Mucosa of descending colon (tissue), 3 donors: ENCODE measurements at regions not wholly inside any gene's neighbourhood (a gene's known extent, or its start where the extent isn't known, plus 50 kb on each side); places are given as distances from the start of the nearest gene placed in this dataset.

Experiments
- ATAC-seq: fragments of 200-7000 bp; cut with Tn5 transposase; one replicate; pipeline ENCODE4 v1.9.1; 2020; ENCODE audit warnings: mild to moderate bottlenecking, moderate library complexity
- DNase-seq, 3 donors: peaks; one replicate each; pipeline ENCODE4 v3.0.0-alpha.2; 2020
- H3K36me3 ChIP-seq: fragments of 200-600 bp; one replicate; pipeline ENCODE4 v1.8.0; 2021; ENCODE audit warnings: low read depth, mild to moderate bottlenecking
- H3K4me1 ChIP-seq: fragments of 200-600 bp; one replicate; pipeline ENCODE4 v1.8.0; 2021; ENCODE audit warnings: low read depth, mild to moderate bottlenecking
- H3K4me3 ChIP-seq: fragments of 200-600 bp; one replicate; pipeline ENCODE4 v1.8.0; 2021; ENCODE audit warnings: mild to moderate bottlenecking
- H3K9me3 ChIP-seq: fragments of 200-600 bp; one replicate; pipeline ENCODE4 v1.8.0; 2021; ENCODE audit warnings: mild to moderate bottlenecking
- intact Hi-C, 2 donors: fragments of 100-400 bp; cut with DNase I in 1 of 2; cut with micrococcal nuclease in 1 of 2; formaldehyde crosslinking; loops; one replicate each; pipeline versions ENCODE4 v1.11.0 to v1.11.1; 2022; cut with DNase I, micrococcal nuclease
- TF ChIP-seq, protein P1 (sequence below): fragments of 200-600 bp; IDR thresholded peaks from one replicate; pipeline ENCODE4 v1.8.0; 2022; ENCODE audit warnings: antibody characterized with exemption, mild to moderate bottlenecking
- donor health status: DM: no; HTN: no; CAD: no; lungs with moderate emphysema.
- donor health status: DM: no; HTN: no; CAD: no.
- donor health status: DM: no; HTN: yes; CAD: no.

GRCh38 chr10:128802062-128802461 lies 665.0 kb upstream of the MGMT start:
- DNase-seq, result no peak
- H3K4me3 ChIP-seq, result no peak overlapping the region
- intact Hi-C loops, result no loop called here
- TF ChIP-seq, protein P1, sequence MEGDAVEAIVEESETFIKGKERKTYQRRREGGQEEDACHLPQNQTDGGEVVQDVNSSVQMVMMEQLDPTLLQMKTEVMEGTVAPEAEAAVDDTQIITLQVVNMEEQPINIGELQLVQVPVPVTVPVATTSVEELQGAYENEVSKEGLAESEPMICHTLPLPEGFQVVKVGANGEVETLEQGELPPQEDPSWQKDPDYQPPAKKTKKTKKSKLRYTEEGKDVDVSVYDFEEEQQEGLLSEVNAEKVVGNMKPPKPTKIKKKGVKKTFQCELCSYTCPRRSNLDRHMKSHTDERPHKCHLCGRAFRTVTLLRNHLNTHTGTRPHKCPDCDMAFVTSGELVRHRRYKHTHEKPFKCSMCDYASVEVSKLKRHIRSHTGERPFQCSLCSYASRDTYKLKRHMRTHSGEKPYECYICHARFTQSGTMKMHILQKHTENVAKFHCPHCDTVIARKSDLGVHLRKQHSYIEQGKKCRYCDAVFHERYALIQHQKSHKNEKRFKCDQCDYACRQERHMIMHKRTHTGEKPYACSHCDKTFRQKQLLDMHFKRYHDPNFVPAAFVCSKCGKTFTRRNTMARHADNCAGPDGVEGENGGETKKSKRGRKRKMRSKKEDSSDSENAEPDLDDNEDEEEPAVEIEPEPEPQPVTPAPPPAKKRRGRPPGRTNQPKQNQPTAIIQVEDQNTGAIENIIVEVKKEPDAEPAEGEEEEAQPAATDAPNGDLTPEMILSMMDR, result no peak
- H3K36me3 ChIP-seq, result no peaks in the 10 kb centered on the region
- H3K4me1 ChIP-seq, result no peaks in the 10 kb centered on the region
- ATAC-seq, result no peak
- no peaks in the 10 kb centered on the region for H3K9me3 ChIP-seq

DNA sequence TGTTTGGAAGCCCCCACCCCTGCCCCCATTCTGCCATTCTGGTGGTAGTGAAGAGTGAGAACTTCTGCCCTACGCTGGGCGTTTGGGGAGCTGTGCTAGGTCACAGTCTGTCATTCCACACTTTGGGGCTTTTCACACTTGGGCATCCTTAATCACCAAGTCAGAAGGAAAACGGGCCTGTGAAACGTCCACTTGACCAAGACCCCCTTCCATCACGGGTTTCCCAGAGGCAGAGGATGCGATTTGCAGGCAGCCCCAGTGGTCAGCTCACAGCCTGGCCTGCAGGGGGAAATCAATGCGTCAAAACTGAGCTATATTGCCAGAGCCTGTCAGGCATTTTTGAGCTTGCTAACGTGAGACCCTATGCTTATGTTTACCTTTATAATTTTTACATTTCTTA lies 663.3 kb upstream of the MGMT start:
- ATAC-seq, result no peak
- no peak for DNase-seq
- intact Hi-C loops, result no loop called here

DNA sequence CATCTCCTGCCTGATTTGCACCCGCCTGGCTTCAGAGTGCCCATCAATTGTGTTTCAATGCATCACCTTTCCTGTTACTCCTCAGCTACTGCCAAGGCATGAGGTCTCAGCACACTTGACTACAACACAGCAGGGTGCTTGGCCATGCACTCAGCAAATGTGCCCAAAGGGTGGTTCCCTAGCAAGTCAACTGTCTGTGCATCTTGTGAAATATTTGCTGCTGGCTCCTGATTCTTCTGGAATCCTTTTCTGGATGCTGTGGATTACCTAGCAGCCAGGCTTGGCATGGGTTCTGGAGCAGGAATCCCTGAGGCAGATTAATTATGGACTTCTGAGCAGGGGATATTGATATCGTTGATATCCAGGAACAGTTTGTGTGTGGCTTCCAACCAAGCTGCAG lies 662.6 kb upstream of the MGMT start:
- Histone ChIP-seq H3K4me1 (no peaks in the 10 kb centered on the region), H3K36me3 (no peaks in the 10 kb centered on the region), H3K4me3 (no peak overlapping the region), H3K9me3 (no peaks in the 10 kb centered on the region)
- intact Hi-C loops, result no loop called here
- TF ChIP-seq, protein P1, result no peak
- ATAC-seq, result no peak
- DNase-seq, result no peak

More for the DNA sequence above, 663.3 kb upstream of the MGMT start:
- TF ChIP-seq, protein P1, result no peak
- Histone ChIP-seq H3K36me3 (no peaks in the 10 kb centered on the region), H3K4me3 (no peak overlapping the region), H3K4me1 (no peaks in the 10 kb centered on the region), H3K9me3 (no peaks in the 10 kb centered on the region)

- no peak for ATAC-seq
- intact Hi-C loops, result no loop called here
- no peaks in the 10 kb centered on the region for H3K9me3 ChIP-seq
- DNase-seq, result no peak
- H3K4me3 ChIP-seq, result no peak overlapping the region
- TF ChIP-seq, protein P1, result no peak
- H3K36me3 ChIP-seq, result no peaks in the 10 kb centered on the region
- no peaks in the 10 kb centered on the region for H3K4me1 ChIP-seq
These were observed 658.1 kb upstream of the MGMT start for GRCh38 chr10:128808921-128809440.

DNA sequence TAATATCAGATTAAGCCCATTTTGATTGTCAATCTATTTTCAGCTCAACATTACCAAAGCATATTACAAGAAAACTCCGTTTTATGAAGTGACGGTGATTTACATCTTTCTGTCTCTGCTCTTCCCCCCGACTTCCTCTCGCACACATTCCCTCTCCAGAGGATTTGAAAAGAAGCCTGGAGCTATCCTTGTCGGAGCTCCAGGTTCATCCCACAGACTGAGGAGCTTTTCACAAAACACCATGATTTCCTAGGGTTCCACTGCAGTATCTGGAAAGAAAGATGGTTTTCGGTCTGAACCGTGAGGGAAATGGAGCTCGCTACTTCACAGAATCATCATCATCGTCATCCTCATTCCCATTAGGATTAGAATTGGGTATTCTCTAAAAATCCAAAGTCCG lies 655.5 kb upstream of the MGMT start:
- no peaks in the 10 kb centered on the region for H3K4me1 ChIP-seq
- intact Hi-C loops, result no loop called here
- no peaks in the 10 kb centered on the region for H3K9me3 ChIP-seq
- H3K36me3 ChIP-seq, result no peaks in the 10 kb centered on the region
- DNase-seq, result no peak
- no peak for ATAC-seq
- no peak overlapping the region for H3K4me3 ChIP-seq
- TF ChIP-seq, protein P1, result no peak

- TF ChIP-seq, protein P1, result no peak
- ATAC-seq (no peak), DNase-seq (no peak)
- no peaks in the 10 kb centered on the region for H3K36me3 ChIP-seq
- H3K4me1 ChIP-seq, result no peaks in the 10 kb centered on the region
- no peaks in the 10 kb centered on the region for H3K9me3 ChIP-seq
- no peak overlapping the region for H3K4me3 ChIP-seq
- intact Hi-C loops, result no loop called here
These were observed 655.0 kb upstream of the MGMT start for GRCh38 chr10:128812000-128812399.
